NT2/D1 (cell line): ENCODE measurements at regions not wholly inside any gene's neighbourhood (a gene's known extent, or its start where the extent isn't known, plus 50 kb on each side); places are given as distances from the start of the nearest gene placed in this dataset.

Experiments used
- DNase-seq: peaks from one replicate; pipeline ENCODE4 v3.0.0-alpha.2; 2011; ENCODE audit warnings: low read depth, low spot score
- H3K27me3 ChIP-seq: 2 replicates; pipeline ENCODE4 v1.6.0; 2011; ENCODE audit warnings: mild to moderate bottlenecking; ENCODE audit not compliant: insufficient read length, insufficient read depth
- H3K36me3 ChIP-seq: 2 replicates; pipeline ENCODE4 v1.6.1; 2011; ENCODE audit warnings: mild to moderate bottlenecking, low read length, mixed read lengths; ENCODE audit not compliant: insufficient read depth, insufficient read length
- H3K4me1 ChIP-seq: 2 replicates; pipeline ENCODE4 v1.5.1; 2011; ENCODE audit not compliant: insufficient read depth, insufficient read length
- H3K4me3 ChIP-seq: 2 replicates; pipeline ENCODE4 v1.5.1; 2011; ENCODE audit warnings: low read depth; ENCODE audit not compliant: insufficient read length
- H3K9ac ChIP-seq: 2 replicates; pipeline ENCODE4 v1.6.0; 2011; ENCODE audit warnings: low read depth; ENCODE audit not compliant: insufficient read length
- H3K9me3 ChIP-seq: 2 replicates; pipeline ENCODE4 v1.5.1; 2011; ENCODE audit warnings: mild to moderate bottlenecking, low read length; ENCODE audit not compliant: insufficient read depth
- SUZ12 ChIP-seq: IDR thresholded peaks from 2 replicates; pipeline ENCODE4 v1.6.1; 2011; ENCODE audit not compliant: insufficient read length, insufficient read depth; ENCODE audit errors: extremely low read depth
- YY1 ChIP-seq: IDR thresholded peaks from 2 replicates; pipeline ENCODE4 v1.6.1; 2011; ENCODE audit not compliant: insufficient read length, insufficient read depth
- ZNF274 ChIP-seq: IDR thresholded peaks from 2 replicates; pipeline ENCODE4 v1.6.1; 2011; ENCODE audit warnings: mild to moderate bottlenecking, low read depth, low read length

- no peak for DNase-seq
- TF ChIP-seq YY1: no peak
- no peak for TF ChIP-seq SUZ12
- no peak for TF ChIP-seq ZNF274
- Histone ChIP-seq H3K9me3 (no peaks in the 10 kb centered on the region), H3K9ac (no peak overlapping the region), H3K4me1 (no peaks in the 10 kb centered on the region), H3K27me3 (no peaks in the 10 kb centered on the region), H3K36me3 (no peaks in the 10 kb centered on the region), H3K4me3 (no peak overlapping the region)
Observed at GRCh38 chr6:138035070-138035469, 72.1 kb downstream of the PERP start.

GRCh38 chr6:138036111-138036510, 71.1 kb downstream of the PERP start:
- H3K9ac ChIP-seq: no peak overlapping the region
- DNase-seq: no peak
- TF ChIP-seq ZNF274 (no peak), YY1 (no peak), SUZ12 (no peak)
- no peaks in the 10 kb centered on the region for H3K9me3 ChIP-seq
- H3K4me1 ChIP-seq: no peaks in the 10 kb centered on the region
- no peak overlapping the region for H3K4me3 ChIP-seq
- no peaks in the 10 kb centered on the region for H3K27me3 ChIP-seq
- no peaks in the 10 kb centered on the region for H3K36me3 ChIP-seq

- Histone ChIP-seq H3K4me1 (no peaks in the 10 kb centered on the region), H3K9me3 (no peaks in the 10 kb centered on the region), H3K27me3 (no peaks in the 10 kb centered on the region), H3K36me3 (no peaks in the 10 kb centered on the region), H3K4me3 (no peak overlapping the region), H3K9ac (no peak overlapping the region)
- DNase-seq: no peak
- no peak for TF ChIP-seq YY1
- TF ChIP-seq ZNF274: no peak
- no peak for TF ChIP-seq SUZ12
Observed at GRCh38 chr6:138037009-138037504, 70.2 kb downstream of the PERP start.

- Histone ChIP-seq H3K36me3 (no peaks in the 10 kb centered on the region), H3K4me3 (no peak overlapping the region), H3K9ac (no peak overlapping the region), H3K4me1 (no peaks in the 10 kb centered on the region), H3K27me3 (no peaks in the 10 kb centered on the region), H3K9me3 (no peaks in the 10 kb centered on the region)
- no peak for TF ChIP-seq YY1
- TF ChIP-seq ZNF274: no peak
- TF ChIP-seq SUZ12: no peak
- DNase-seq: no peak
Observed at GRCh38 chr6:138038142-138038870, 68.9 kb downstream of the PERP start.
